ENCODE measurements at regions not wholly inside any gene's neighbourhood (a gene's known extent, or its start where the extent isn't known, plus 50 kb on each side); places are given as distances from the start of the nearest gene placed in this dataset.

DNA sequence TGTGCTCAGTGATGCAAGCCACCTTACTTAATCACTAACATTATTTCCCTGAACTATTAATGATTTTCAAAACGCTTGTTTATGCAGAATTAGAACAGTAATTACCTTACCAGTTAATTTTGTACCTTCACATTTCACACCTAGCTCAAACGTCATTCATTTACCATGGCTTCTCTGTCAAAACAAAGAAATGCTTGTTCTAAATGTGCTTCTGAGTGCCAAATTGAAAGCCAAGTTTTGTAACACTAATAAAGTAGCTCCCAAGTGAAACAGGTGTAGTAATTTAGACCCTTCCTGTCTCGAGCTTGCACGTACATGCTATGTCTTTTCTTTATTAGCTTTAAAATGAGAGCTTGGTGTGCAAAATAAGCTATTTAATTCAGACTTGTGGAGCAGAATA is 533.7 kb upstream of the PKN2 start:
- Histone ChIP-seq H3K27me3 (ENCODE audit: control insufficient read depth in 2 of 2, insufficient read depth in 2 of 2, low read length in 2 of 2) (no peaks in the 10 kb centered on the region), H3K4me1 (ENCODE audit: control insufficient read depth in 2 of 2, insufficient read depth in 2 of 2, low read length in 2 of 2) (no peaks in the 10 kb centered on the region), H3K36me3 (ENCODE audit: control insufficient read depth in 2 of 3, insufficient read depth in 3 of 3, low read length in 3 of 3) (no peaks in the 10 kb centered on the region), H3K4me3 (ENCODE audit: low read length) (no peak overlapping the region), H3K9me3 (ENCODE audit: control insufficient read depth in 2 of 3, low read length in 3 of 3) (no peaks in the 10 kb centered on the region), H3K27ac (ENCODE audit: low read depth, low read length) (no peak overlapping the region)
- intact Hi-C loops (cut with micrococcal nuclease), result loop anchor here in 1 of 2 donors (2.0 kb wide), 1 partner anchor 60 kb away; no protein-coding TSS in a partner anchor
- DNase-seq (no peak), ATAC-seq (no peak)
- ChIA-PET POLR2A (no interaction called here), CTCF (no interaction called here)
- Mint-ChIP-seq H3K4me1 (no peaks in the 10 kb centered on the region), H3K27me3 (peaks cover 0 to 26% (median 3%) of the 10 kb centered on the region in 5 donors), H3K27ac (no peak overlapping the region), H3K4me3 (no peak overlapping the region), H3K36me3 (no peaks in the 10 kb centered on the region), H3K9me3 (peaks cover 0 to 4% (median 0%) of the 10 kb centered on the region in 11 donors)

DNA sequence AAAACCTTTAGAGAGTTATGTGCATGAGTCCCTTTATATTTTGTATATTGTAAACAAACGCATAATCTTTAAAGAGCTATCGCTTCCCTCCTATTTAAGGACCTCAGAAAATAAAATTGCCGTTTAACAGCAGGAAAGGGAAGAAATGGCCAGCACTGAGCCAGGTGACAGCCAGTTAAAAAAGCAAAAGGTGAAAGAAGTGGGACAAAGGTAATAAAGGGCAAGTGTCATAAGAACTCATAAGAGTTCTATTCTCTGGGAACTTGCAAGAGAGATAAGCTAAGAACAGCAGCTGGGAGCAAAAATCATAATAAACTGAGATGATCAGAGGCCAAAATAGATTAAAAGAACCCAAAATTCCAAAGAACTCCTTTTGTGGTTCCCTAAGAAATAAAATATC is 520.9 kb upstream of the PKN2 start:
- no peaks in the 10 kb centered on the region for H3K36me3 Mint-ChIP-seq
- Histone ChIP-seq H3K4me3 (ENCODE audit: low read length) (no peak overlapping the region), H3K36me3 (ENCODE audit: control insufficient read depth in 2 of 3, insufficient read depth in 3 of 3, low read length in 3 of 3) (no peaks in the 10 kb centered on the region), H3K4me1 (ENCODE audit: control insufficient read depth in 2 of 2, insufficient read depth in 2 of 2, low read length in 2 of 2) (no peaks in the 10 kb centered on the region), H3K9me3 (ENCODE audit: control insufficient read depth in 2 of 3, low read length in 3 of 3) (no peaks in the 10 kb centered on the region), H3K27ac (ENCODE audit: low read depth, low read length) (no peak overlapping the region), H3K27me3 (ENCODE audit: control insufficient read depth in 2 of 2, insufficient read depth in 2 of 2, low read length in 2 of 2) (no peaks in the 10 kb centered on the region)
- no peak overlapping the region for H3K27ac Mint-ChIP-seq
- ChIA-PET CTCF (no interaction called here), POLR2A (no interaction called here)
- peaks cover 5 to 20% (median 12%) of the 10 kb centered on the region in 5 donors for H3K27me3 Mint-ChIP-seq
- DNase-seq (no peak), ATAC-seq (no peak)
- no peaks in the 10 kb centered on the region for H3K4me1 Mint-ChIP-seq
- H3K4me3 Mint-ChIP-seq, result no peak overlapping the region
- H3K9me3 Mint-ChIP-seq, result peaks cover 0 to 3% (median 0%) of the 10 kb centered on the region in 11 donors
- intact Hi-C loops (cut with micrococcal nuclease), result no loop called here

DNA sequence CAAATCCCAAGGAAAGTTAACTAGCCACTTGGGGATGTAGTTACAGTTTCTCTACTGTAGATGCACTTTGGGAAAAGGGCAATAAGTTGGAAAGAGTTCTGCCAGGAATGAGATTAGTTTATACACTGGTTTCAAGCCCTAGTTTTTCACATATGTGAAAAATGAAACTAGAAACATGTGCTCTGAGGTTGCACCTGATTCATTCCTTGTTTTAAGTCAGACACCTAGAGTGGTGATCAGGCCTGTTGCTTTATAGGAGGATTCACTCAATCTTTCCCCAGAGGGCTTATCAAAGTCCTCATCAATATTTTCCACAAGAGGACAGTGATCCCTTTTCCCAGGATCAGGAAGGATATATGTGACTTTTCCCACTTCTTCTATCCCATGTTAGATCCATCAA is 515.9 kb upstream of the PKN2 start:
- Mint-ChIP-seq H3K4me3 (no peak overlapping the region), H3K36me3 (no peaks in the 10 kb centered on the region), H3K9me3 (peaks cover 0 to 3% (median 0%) of the 10 kb centered on the region in 11 donors), H3K4me1 (no peaks in the 10 kb centered on the region), H3K27me3 (peaks cover 10 to 31% (median 19%) of the 10 kb centered on the region in 5 donors), H3K27ac (no peak overlapping the region)
- ChIA-PET POLR2A (no interaction called here), CTCF (no interaction called here)
- intact Hi-C loops (cut with micrococcal nuclease), result no loop called here
- no peak for DNase-seq
- Histone ChIP-seq H3K4me3 (ENCODE audit: low read length) (no peak overlapping the region), H3K4me1 (ENCODE audit: control insufficient read depth in 2 of 2, insufficient read depth in 2 of 2, low read length in 2 of 2) (no peaks in the 10 kb centered on the region), H3K36me3 (ENCODE audit: control insufficient read depth in 2 of 3, insufficient read depth in 3 of 3, low read length in 3 of 3) (no peaks in the 10 kb centered on the region), H3K27me3 (ENCODE audit: control insufficient read depth in 2 of 2, insufficient read depth in 2 of 2, low read length in 2 of 2) (no peaks in the 10 kb centered on the region), H3K27ac (ENCODE audit: low read depth, low read length) (no peak overlapping the region), H3K9me3 (ENCODE audit: control insufficient read depth in 2 of 3, low read length in 3 of 3) (no peaks in the 10 kb centered on the region)
- no peak for ATAC-seq

DNA sequence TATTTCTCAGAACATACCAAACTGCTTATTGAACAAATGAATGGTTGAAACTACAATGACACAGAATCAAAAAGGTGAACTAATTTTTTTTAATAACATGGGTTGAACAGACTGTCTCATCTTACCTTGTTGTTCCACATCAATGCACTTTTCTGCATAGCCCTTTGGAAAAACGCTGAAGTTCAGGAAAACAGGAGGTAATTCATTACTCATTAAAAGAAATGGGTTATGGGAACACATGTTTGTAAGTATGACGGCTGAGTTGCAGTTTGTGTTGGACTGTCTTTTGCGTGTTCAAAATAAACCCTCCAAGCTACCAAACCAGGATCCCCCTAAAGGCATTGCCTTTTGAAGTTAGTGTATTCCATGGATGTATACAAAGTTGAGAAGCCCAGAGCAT is 514.9 kb upstream of the PKN2 start:
- H3K4me1 Mint-ChIP-seq, result no peaks in the 10 kb centered on the region
- CTCF ChIA-PET, result no interaction called here

DNA sequence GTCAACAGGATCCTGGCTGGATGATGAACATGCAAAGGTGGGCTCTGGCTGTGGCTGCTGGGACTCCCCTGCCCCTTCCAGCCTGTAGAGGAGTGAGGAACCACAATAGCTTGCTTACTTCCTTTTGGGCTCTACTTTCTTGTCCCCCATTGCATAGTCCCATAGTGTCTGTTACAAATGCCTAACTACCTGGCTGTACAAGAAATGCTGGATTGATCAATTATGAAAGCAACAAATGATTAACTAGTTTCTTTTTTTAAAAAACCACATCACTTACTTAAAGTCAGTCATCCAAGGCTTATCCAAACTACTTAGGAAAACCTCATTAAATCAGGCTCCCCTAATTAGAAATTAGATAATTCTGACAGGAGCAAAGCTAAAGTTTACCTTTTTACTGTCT is 514.1 kb upstream of the PKN2 start:
- ATAC-seq (no peak), DNase-seq (no peak)
- H3K27ac Mint-ChIP-seq, result no peak overlapping the region
- H3K9me3 Mint-ChIP-seq, result no peaks in the 10 kb centered on the region
- no peak overlapping the region for H3K4me3 Mint-ChIP-seq
- no peaks in the 10 kb centered on the region for H3K4me1 ChIP-seq (ENCODE audit: control insufficient read depth in 2 of 2, insufficient read depth in 2 of 2, low read length in 2 of 2)
- intact Hi-C loops (cut with micrococcal nuclease), result no loop called here
- no peaks in the 10 kb centered on the region for H3K9me3 ChIP-seq (ENCODE audit: control insufficient read depth in 2 of 3, low read length in 3 of 3)
- no peak overlapping the region for H3K27ac ChIP-seq (ENCODE audit: low read depth, low read length)
- CTCF ChIA-PET, result no interaction called here
- no peak overlapping the region for H3K4me3 ChIP-seq (ENCODE audit: low read length)
- H3K36me3 ChIP-seq (ENCODE audit: control insufficient read depth in 2 of 3, insufficient read depth in 3 of 3, low read length in 3 of 3), result no peaks in the 10 kb centered on the region
- peaks cover 9 to 25% (median 17%) of the 10 kb centered on the region in 5 donors for H3K27me3 Mint-ChIP-seq
- POLR2A ChIA-PET, result no interaction called here
- no peaks in the 10 kb centered on the region for H3K27me3 ChIP-seq (ENCODE audit: control insufficient read depth in 2 of 2, insufficient read depth in 2 of 2, low read length in 2 of 2)
- H3K4me1 Mint-ChIP-seq, result no peaks in the 10 kb centered on the region
- H3K36me3 Mint-ChIP-seq, result no peaks in the 10 kb centered on the region

More for the DNA sequence above, 514.9 kb upstream of the PKN2 start:
- Histone ChIP-seq H3K36me3 (ENCODE audit: control insufficient read depth in 2 of 3, insufficient read depth in 3 of 3, low read length in 3 of 3) (no peaks in the 10 kb centered on the region), H3K9me3 (ENCODE audit: control insufficient read depth in 2 of 3, low read length in 3 of 3) (no peaks in the 10 kb centered on the region), H3K4me3 (ENCODE audit: low read length) (no peak overlapping the region), H3K27me3 (ENCODE audit: control insufficient read depth in 2 of 2, insufficient read depth in 2 of 2, low read length in 2 of 2) (no peaks in the 10 kb centered on the region), H3K27ac (ENCODE audit: low read depth, low read length) (no peak overlapping the region), H3K4me1 (ENCODE audit: control insufficient read depth in 2 of 2, insufficient read depth in 2 of 2, low read length in 2 of 2) (no peaks in the 10 kb centered on the region)
- Mint-ChIP-seq H3K27ac (no peak overlapping the region), H3K36me3 (no peaks in the 10 kb centered on the region), H3K4me3 (no peak overlapping the region), H3K27me3 (peaks cover 5 to 26% (median 15%) of the 10 kb centered on the region in 5 donors), H3K9me3 (no peaks in the 10 kb centered on the region)
- POLR2A ChIA-PET, result no interaction called here
- DNase-seq, result no peak
- ATAC-seq, result no peak
- intact Hi-C loops (cut with micrococcal nuclease), result no loop called here

DNA sequence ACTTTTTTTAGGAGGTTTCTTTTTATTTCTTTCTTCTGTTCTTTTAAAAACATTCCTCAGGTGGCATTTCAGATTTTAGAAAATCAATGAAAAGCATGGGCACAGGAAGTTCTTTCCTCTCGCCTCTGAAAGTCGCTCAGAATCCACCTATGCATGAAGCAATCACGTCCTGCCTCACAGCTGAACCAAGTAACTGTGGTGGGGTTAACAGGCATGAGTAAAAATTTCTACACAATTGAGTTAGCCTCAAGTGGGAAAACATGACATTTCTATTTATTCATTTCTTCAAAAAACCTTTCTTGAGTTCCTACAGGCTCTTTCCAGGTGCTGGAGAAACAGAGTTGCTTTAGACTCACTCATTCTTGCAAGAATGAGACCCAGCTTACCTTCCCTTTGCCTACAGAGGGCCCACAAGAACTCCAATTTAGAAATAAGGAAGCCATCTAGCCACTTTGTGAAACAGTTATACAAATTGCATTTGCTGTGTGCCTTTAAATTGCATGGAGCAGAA is 508.9 kb upstream of the PKN2 start:
- Histone ChIP-seq H3K27ac (ENCODE audit: low read depth, low read length) (no peak overlapping the region), H3K4me3 (ENCODE audit: low read length) (no peak overlapping the region), H3K27me3 (ENCODE audit: control insufficient read depth in 2 of 2, insufficient read depth in 2 of 2, low read length in 2 of 2) (no peaks in the 10 kb centered on the region), H3K36me3 (ENCODE audit: control insufficient read depth in 2 of 3, insufficient read depth in 3 of 3, low read length in 3 of 3) (no peaks in the 10 kb centered on the region), H3K9me3 (ENCODE audit: control insufficient read depth in 2 of 3, low read length in 3 of 3) (no peaks in the 10 kb centered on the region), H3K4me1 (ENCODE audit: control insufficient read depth in 2 of 2, insufficient read depth in 2 of 2, low read length in 2 of 2) (no peaks in the 10 kb centered on the region)
- intact Hi-C loops (cut with micrococcal nuclease), result no loop called here
- Mint-ChIP-seq H3K4me3 (no peak overlapping the region), H3K27me3 (peaks cover 9 to 30% (median 19%) of the 10 kb centered on the region in 5 donors), H3K36me3 (no peaks in the 10 kb centered on the region), H3K4me1 (no peaks in the 10 kb centered on the region), H3K27ac (no peak overlapping the region), H3K9me3 (no peaks in the 10 kb centered on the region)
- ChIA-PET POLR2A (no interaction called here), CTCF (no interaction called here)
- DNase-seq, result no peak
- no peak for ATAC-seq

DNA sequence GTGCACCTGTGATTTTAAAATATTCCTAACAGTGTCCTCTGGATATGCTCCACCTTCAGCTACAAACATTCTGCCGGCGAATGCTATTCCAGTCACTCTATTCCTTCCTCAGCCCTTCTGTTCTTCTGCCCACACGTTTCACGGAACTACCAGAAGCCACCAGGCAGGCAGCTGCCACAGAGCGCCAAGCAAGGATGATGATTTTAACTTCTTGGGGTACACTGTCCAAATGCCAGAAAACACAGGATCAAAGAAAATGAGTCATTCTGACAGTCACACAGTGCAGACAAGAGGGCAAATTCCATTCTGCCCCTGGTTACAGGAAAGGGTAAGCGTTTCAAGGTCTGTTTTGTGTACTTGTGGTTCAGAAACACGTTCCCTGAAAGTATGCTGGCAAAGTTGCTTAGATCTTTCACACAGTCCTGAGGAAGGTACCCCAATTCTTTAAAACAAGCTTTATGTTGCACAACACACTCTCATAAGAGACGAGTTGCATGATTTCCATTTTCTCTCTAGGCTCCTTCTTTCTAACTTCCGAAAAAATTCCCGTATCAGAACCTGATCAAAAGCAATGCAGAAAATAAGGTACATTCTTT is 508.3 kb upstream of the PKN2 start:
- CTCF ChIA-PET, result no interaction called here
- Histone ChIP-seq H3K27ac (ENCODE audit: low read depth, low read length) (no peak overlapping the region), H3K27me3 (ENCODE audit: control insufficient read depth in 2 of 2, insufficient read depth in 2 of 2, low read length in 2 of 2) (no peaks in the 10 kb centered on the region), H3K36me3 (ENCODE audit: control insufficient read depth in 2 of 3, insufficient read depth in 3 of 3, low read length in 3 of 3) (no peaks in the 10 kb centered on the region), H3K4me1 (ENCODE audit: control insufficient read depth in 2 of 2, insufficient read depth in 2 of 2, low read length in 2 of 2) (no peaks in the 10 kb centered on the region), H3K4me3 (ENCODE audit: low read length) (no peak overlapping the region), H3K9me3 (ENCODE audit: control insufficient read depth in 2 of 3, low read length in 3 of 3) (no peaks in the 10 kb centered on the region)
- POLR2A ChIA-PET, result no interaction called here
- intact Hi-C loops (cut with micrococcal nuclease), result no loop called here
- DNase-seq (no peak), ATAC-seq (no peak)
- Mint-ChIP-seq H3K27me3 (peaks cover 9 to 30% (median 21%) of the 10 kb centered on the region in 5 donors), H3K9me3 (no peaks in the 10 kb centered on the region), H3K4me1 (no peaks in the 10 kb centered on the region), H3K4me3 (no peak overlapping the region), H3K27ac (no peak overlapping the region), H3K36me3 (no peaks in the 10 kb centered on the region)
